HK-2 (cell line): ENCODE measurements at regions not wholly inside any gene's neighbourhood (a gene's known extent, or its start where the extent isn't known, plus 50 kb on each side); places are given as distances from the start of the nearest gene placed in this dataset.
"Not testable (repeated sequence)": the region's sequence is repeated elsewhere in the genome, so short reads cannot be mapped to it uniquely, and the experiment has no call there.

Source experiments
- DNase-seq: peaks from one replicate; pipeline ENCODE4 v3.0.0-alpha.2; 2018; ENCODE audit not compliant: unreplicated experiment

- DNase-seq, result no peak
Observed at GRCh38 chr3:4071481-4072184, 231.5 kb upstream of the SETMAR start.

- DNase-seq, result not testable (repeated sequence)
Observed at GRCh38 chr3:4077278-4077677, 225.9 kb upstream of the SETMAR start.

GRCh38 chr3:4077950-4078349 is 225.2 kb upstream of the SETMAR start:
- no peak for DNase-seq

GRCh38 chr3:4078903-4079302 is 224.3 kb upstream of the SETMAR start:
- DNase-seq, result no peak

- DNase-seq, result no peak
Observed at GRCh38 chr3:4079339-4080195, 223.6 kb upstream of the SETMAR start.

GRCh38 chr3:4083225-4084015 is 219.7 kb upstream of the SETMAR start:
- DNase-seq, result no peak

GRCh38 chr3:4084271-4084670 is 218.9 kb upstream of the SETMAR start:
- no peak for DNase-seq

GRCh38 chr3:4086662-4087061 is 216.5 kb upstream of the SETMAR start:
- not testable (repeated sequence) for DNase-seq

GRCh38 chr3:4091786-4092185 is 211.4 kb upstream of the SETMAR start:
- no peak for DNase-seq

GRCh38 chr3:4097801-4098200 is 205.4 kb upstream of the SETMAR start:
- DNase-seq, result no peak

- DNase-seq, result no peak
Observed at GRCh38 chr3:4099607-4100006, 203.6 kb upstream of the SETMAR start.

GRCh38 chr3:4107430-4107829 is 195.7 kb upstream of the SETMAR start:
- DNase-seq, result no peak

- no peak for DNase-seq
Observed at GRCh38 chr3:4113811-4114522, 189.2 kb upstream of the SETMAR start.

- DNase-seq, result no peak
Observed at GRCh38 chr3:4119119-4119518, 184.1 kb upstream of the SETMAR start.

- no peak for DNase-seq
Observed at GRCh38 chr3:4125576-4125975, 177.6 kb upstream of the SETMAR start.

GRCh38 chr3:4138150-4138785 is 164.9 kb upstream of the SETMAR start:
- DNase-seq, result no peak

GRCh38 chr3:4138786-4139431 is 164.3 kb upstream of the SETMAR start:
- no peak for DNase-seq

- no peak for DNase-seq
Observed at GRCh38 chr3:4139462-4140140, 163.6 kb upstream of the SETMAR start.

GRCh38 chr3:4140921-4141320 is 162.2 kb upstream of the SETMAR start:
- DNase-seq, result no peak

GRCh38 chr3:4147556-4148118 is 155.5 kb upstream of the SETMAR start:
- no peak for DNase-seq
